HG03097 (cell line): ENCODE measurements at regions not wholly inside any gene's neighbourhood (a gene's known extent, or its start where the extent isn't known, plus 50 kb on each side); places are given as distances from the start of the nearest gene placed in this dataset.
"Not testable (repeated sequence)": the region's sequence is repeated elsewhere in the genome, so short reads cannot be mapped to it uniquely, and the experiment has no call there.

ENCODE experiments used
- ATAC-seq: cut with Tn5 transposase; IDR thresholded peaks from one replicate; pipeline ENCODE4 v1.9.1; 2021; ENCODE audit not compliant: unreplicated experiment, low FRiP score

- not testable (repeated sequence) for ATAC-seq
Measured at GRCh38 chr2:88986721-88987330, 295.4 kb downstream of the RPIA start.

- not testable (repeated sequence) for ATAC-seq
Measured at GRCh38 chr2:88988617-88989016, 297.1 kb downstream of the RPIA start.

- not testable (repeated sequence) for ATAC-seq
Measured at GRCh38 chr2:88992819-88993218, 301.3 kb downstream of the RPIA start.

GRCh38 chr2:88994856-88995255, 303.4 kb downstream of the RPIA start:
- ATAC-seq: not testable (repeated sequence)

GRCh38 chr2:88996588-88996987, 305.1 kb downstream of the RPIA start:
- ATAC-seq: not testable (repeated sequence)

- no peak for ATAC-seq
Measured at GRCh38 chr2:88999365-88999764, 307.9 kb downstream of the RPIA start.

- ATAC-seq: no peak
Measured at GRCh38 chr2:89000235-89000634, 308.8 kb downstream of the RPIA start.

- ATAC-seq: not testable (repeated sequence)
Measured at GRCh38 chr2:89004238-89004637, 312.8 kb downstream of the RPIA start.

- ATAC-seq: not testable (repeated sequence)
Measured at GRCh38 chr2:89020566-89020965, 329.1 kb downstream of the RPIA start.

GRCh38 chr2:89026296-89026695, 334.8 kb downstream of the RPIA start:
- ATAC-seq: not testable (repeated sequence)

- not testable (repeated sequence) for ATAC-seq
Measured at GRCh38 chr2:89027115-89027514, 335.6 kb downstream of the RPIA start.

- not testable (repeated sequence) for ATAC-seq
Measured at GRCh38 chr2:89027536-89027935, 336.1 kb downstream of the RPIA start.

GRCh38 chr2:89029257-89029656, 337.8 kb downstream of the RPIA start:
- not testable (repeated sequence) for ATAC-seq

GRCh38 chr2:89048138-89049066, 356.9 kb downstream of the RPIA start:
- ATAC-seq: not testable (repeated sequence)

- not testable (repeated sequence) for ATAC-seq
Measured at GRCh38 chr2:89058616-89059015, 367.1 kb downstream of the RPIA start.

GRCh38 chr2:89061174-89061573, 369.7 kb downstream of the RPIA start:
- ATAC-seq: not testable (repeated sequence)

GRCh38 chr2:89076771-89077170, 385.3 kb downstream of the RPIA start:
- ATAC-seq: not testable (repeated sequence)

GRCh38 chr2:89092911-89093310, 401.4 kb downstream of the RPIA start:
- ATAC-seq: not testable (repeated sequence)

- not testable (repeated sequence) for ATAC-seq
Measured at GRCh38 chr2:89095060-89095459, 403.6 kb downstream of the RPIA start.

GRCh38 chr2:89102587-89102986, 411.1 kb downstream of the RPIA start:
- not testable (repeated sequence) for ATAC-seq

- not testable (repeated sequence) for ATAC-seq
Measured at GRCh38 chr2:89106369-89107019, 415.0 kb downstream of the RPIA start.
